Stomach (tissue), 4 donors: ENCODE measurements at regions not wholly inside any gene's neighbourhood (a gene's known extent, or its start where the extent isn't known, plus 50 kb on each side); places are given as distances from the start of the nearest gene placed in this dataset.

Source experiments
- CTCF ChIP-seq, 7 experiments: fragments of 450-650 bp in 4 of 7; fragments of 200-600 bp in 3 of 7; sonication (generic) in 3 of 7; IDR thresholded peaks; one replicate each; pipeline ENCODE4 v1.5.1; 2016 to 2019; ENCODE audit warnings: antibody characterized with exemption in 7 of 7, control low read depth in 2 of 7, mild to moderate bottlenecking in 1 of 7
- POLR2A ChIP-seq, 4 donors: fragments of 450-650 bp; IDR thresholded peaks; one replicate each; pipeline ENCODE4 v1.6.1; 2016; ENCODE audit warnings: antibody characterized with exemption in 4 of 4, control low read depth in 2 of 4, mild to moderate bottlenecking in 1 of 4, moderate library complexity in 1 of 4

GRCh38 chr2:122163617-122164016 is 408.2 kb downstream of the TSN start:
- TF ChIP-seq CTCF (IDR thresholded peaks at IDR 0.05): no peak
- TF ChIP-seq POLR2A (IDR thresholded peaks at IDR 0.05): no peak
